AG04449 (cell line): ENCODE measurements at regions not wholly inside any gene's neighbourhood (a gene's known extent, or its start where the extent isn't known, plus 50 kb on each side); places are given as distances from the start of the nearest gene placed in this dataset.

Experiments
- CTCF ChIA-PET: fragments of 350-600 bp; formaldehyde crosslinking; extraction: SDS; loops from one replicate; lab custom pipeline; 2021; ENCODE audit warnings: antibody characterized with exemption; lab: Yijun Ruan, JAX
- POLR2A ChIA-PET: fragments of 400-600, 350-600 bp; formaldehyde crosslinking; extraction: SDS; loops from one replicate; lab custom pipeline; 2020; ENCODE audit warnings: antibody characterized with exemption, inconsistent platforms; lab: Yijun Ruan, JAX
- DNase-seq: peaks from one replicate; pipeline ENCODE4 v3.0.0-alpha.2; 2010; ENCODE audit warnings: low read depth, low spot score
- H3K4me3 ChIP-seq: 2 replicates; pipeline ENCODE4 v1.5.1; 2011; ENCODE audit warnings: low read depth, mild to moderate bottlenecking, control low read depth, low read length
- TF ChIP-seq, protein P1 (sequence below): IDR thresholded peaks from one replicate; pipeline ENCODE4 v1.5.1; 2011; ENCODE audit warnings: mild to moderate bottlenecking, moderate library complexity, low read length, control low read depth, inconsistent platforms; ENCODE audit not compliant: insufficient read depth; ENCODE audit errors: missing control alignments

DNA sequence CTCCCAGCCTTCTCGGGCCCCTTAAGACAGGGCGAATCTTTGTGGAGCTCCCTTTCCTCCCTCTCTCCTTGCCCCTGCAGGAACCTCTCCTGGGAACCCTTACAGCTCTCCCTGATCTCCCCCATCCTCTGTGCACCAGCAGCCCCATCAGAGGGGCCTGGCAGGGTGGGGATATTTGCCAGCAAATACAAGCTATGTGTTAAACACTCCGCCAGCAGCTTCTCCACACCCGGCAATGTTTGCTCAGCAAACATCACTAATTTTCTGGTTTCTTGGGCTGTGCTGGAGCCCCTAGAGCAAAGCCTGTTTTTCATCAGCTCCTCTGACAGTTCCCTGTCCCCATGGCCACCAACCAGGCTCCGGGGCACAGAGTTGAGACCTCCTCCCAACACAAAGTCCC lies 147.5 kb upstream of the LHX5 start:
- DNase-seq: no peak
- ChIA-PET CTCF (interaction anchor here (1.0 kb wide), 1 partner anchor 194 kb away, joined by 3 read pairs; no protein-coding TSS in a partner anchor), POLR2A (no interaction called here)
- TF ChIP-seq, protein P1, sequence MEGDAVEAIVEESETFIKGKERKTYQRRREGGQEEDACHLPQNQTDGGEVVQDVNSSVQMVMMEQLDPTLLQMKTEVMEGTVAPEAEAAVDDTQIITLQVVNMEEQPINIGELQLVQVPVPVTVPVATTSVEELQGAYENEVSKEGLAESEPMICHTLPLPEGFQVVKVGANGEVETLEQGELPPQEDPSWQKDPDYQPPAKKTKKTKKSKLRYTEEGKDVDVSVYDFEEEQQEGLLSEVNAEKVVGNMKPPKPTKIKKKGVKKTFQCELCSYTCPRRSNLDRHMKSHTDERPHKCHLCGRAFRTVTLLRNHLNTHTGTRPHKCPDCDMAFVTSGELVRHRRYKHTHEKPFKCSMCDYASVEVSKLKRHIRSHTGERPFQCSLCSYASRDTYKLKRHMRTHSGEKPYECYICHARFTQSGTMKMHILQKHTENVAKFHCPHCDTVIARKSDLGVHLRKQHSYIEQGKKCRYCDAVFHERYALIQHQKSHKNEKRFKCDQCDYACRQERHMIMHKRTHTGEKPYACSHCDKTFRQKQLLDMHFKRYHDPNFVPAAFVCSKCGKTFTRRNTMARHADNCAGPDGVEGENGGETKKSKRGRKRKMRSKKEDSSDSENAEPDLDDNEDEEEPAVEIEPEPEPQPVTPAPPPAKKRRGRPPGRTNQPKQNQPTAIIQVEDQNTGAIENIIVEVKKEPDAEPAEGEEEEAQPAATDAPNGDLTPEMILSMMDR: no peak
- H3K4me3 ChIP-seq: no peak overlapping the region

DNA sequence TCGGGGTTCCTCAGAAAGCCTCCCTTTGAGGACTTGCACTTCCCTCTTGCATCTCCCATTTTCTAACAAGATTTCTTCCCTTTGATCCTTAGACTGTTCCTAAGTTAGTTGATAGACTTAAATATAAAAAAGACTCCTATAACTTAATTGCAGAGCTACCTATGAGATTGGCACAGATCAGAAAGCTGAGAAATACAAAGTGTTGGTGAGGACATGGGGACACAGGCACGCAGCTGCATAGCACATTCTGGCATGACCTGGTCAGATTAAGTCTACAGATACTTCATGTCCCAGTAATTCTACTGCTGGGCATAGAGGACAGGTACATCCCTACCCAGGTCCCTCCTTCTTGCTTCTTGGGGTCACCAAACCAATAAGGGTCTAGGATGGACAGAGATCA lies 141.7 kb upstream of the LHX5 start:
- no peak for DNase-seq
- ChIA-PET POLR2A (no interaction called here), CTCF (no interaction called here)
- no peak overlapping the region for H3K4me3 ChIP-seq
- TF ChIP-seq, protein P1: no peak

DNA sequence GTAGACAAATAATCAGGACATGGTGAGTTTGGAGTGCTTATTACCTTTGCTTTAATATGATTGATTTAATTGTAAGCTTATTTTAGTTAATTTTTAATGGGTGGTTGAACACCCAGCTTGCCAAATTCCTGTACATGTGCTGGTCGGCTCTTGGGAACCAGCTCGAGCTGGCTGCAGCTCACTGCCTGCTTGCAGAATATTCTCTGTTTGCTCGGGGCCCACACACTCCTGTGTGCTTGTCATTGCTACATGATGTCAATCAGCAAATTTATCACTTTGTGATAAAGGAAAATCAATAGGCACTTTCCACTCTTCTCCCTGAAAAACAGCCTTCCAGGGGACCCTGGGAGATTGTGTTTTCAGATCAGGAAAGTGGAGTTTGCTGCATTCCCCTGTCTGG lies 141.1 kb upstream of the LHX5 start:
- TF ChIP-seq, protein P1: no peak
- ChIA-PET CTCF (no interaction called here), POLR2A (no interaction called here)
- DNase-seq: no peak
- no peak overlapping the region for H3K4me3 ChIP-seq

DNA sequence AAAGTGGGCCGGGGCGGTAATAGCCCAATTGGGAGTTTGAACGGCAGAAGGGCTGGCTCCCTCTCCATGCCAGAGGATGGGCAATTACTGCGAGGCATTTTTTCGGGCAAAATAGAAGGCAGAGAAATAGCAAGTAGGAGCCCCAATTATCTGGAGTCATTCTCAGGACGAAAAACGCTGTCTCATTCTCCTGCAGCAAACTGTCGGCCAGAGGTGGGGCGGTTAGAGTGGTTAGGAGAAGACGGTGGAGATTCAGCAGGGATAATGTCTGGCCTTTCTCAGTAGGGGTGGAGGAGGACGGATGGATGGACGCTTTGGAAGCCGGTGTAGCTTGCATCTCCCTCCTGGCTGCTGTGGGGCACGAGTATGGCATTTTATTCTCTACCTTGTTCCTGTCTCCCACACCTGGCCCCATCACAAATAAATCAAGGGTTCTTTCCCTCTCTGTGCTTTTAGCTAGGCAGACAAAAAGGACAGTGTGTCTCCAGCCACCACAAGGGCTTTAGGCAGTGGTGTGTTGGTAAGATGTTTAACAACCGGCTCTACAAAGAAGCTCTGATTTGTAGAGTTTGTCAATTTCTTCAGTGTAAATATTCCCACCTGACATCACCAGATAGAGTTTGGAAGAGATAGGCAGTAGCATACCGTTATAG lies 140.5 kb upstream of the LHX5 start:
- POLR2A ChIA-PET: no interaction called here
- CTCF ChIA-PET: no interaction called here
- TF ChIP-seq, protein P1: no peak
- DNase-seq: no peak
- no peak overlapping the region for H3K4me3 ChIP-seq

DNA sequence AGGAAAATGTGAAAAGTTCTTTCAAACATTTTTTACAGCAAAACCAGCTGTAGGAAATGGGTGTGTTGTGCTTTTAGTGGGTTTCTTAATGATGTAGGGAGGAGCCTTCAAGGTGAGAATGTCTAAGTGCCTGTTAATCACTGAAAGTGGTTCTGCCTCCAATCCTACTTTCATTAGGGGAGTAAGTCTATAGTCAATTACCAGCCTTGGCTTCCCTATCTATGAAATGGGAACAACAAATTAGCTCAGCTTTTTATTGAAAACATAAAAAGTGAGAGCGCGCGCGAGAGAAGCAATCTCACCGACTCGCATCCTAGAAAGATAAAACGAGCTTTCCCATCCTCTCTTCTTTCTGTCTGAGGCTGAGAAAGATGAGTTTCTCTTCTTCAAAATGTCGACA lies 140.0 kb upstream of the LHX5 start:
- ChIA-PET CTCF (no interaction called here), POLR2A (no interaction called here)
- no peak overlapping the region for H3K4me3 ChIP-seq
- TF ChIP-seq, protein P1: no peak
- DNase-seq: no peak

- CTCF ChIA-PET: no interaction called here
- no peak overlapping the region for H3K4me3 ChIP-seq
- POLR2A ChIA-PET: no interaction called here
- DNase-seq: no peak
- TF ChIP-seq, protein P1: no peak
Measured at GRCh38 chr12:113610698-113611097, 139.0 kb upstream of the LHX5 start.
